GM19455 (cell line): ENCODE measurements at regions not wholly inside any gene's neighbourhood (a gene's known extent, or its start where the extent isn't known, plus 50 kb on each side); places are given as distances from the start of the nearest gene placed in this dataset.

Experiments
- ATAC-seq: cut with Tn5 transposase; IDR thresholded peaks from one replicate; pipeline ENCODE4 v1.9.1; 2021; ENCODE audit not compliant: unreplicated experiment

- ATAC-seq: no peak
These were observed 137.2 kb downstream of the PFKFB3 start for GRCh38 chr10:6339891-6340290.

DNA sequence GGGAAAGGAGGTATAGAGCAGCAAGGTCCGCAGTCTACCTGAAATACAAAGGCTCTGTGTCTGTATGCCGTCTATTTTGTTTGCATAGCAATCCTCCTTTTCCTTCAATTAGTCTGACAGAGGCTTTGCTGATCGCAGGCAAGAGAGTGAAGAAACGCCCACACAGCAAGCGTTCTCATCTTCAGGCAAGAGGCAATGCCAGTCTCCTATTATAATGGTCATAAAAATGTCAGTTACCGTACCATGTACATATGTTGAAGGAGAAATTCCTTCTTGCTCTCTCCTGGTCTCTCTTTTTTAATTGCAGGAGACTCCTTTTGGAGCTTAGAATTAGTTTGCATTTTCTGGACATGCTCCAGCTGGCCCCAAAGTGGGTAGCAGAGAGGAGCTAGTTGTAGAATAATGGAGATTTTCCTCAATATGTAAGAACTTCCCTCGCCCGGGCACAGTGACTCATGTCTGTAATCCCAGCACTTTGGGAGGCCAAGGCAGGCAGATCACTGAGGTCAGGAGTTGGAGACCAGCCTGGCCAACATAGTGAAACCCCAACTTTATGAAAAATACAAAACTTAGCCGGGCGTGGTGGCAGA is 139.5 kb downstream of the PFKFB3 start:
- no peak for ATAC-seq

GRCh38 chr10:6343305-6344010 is 140.7 kb downstream of the PFKFB3 start:
- no peak for ATAC-seq

DNA sequence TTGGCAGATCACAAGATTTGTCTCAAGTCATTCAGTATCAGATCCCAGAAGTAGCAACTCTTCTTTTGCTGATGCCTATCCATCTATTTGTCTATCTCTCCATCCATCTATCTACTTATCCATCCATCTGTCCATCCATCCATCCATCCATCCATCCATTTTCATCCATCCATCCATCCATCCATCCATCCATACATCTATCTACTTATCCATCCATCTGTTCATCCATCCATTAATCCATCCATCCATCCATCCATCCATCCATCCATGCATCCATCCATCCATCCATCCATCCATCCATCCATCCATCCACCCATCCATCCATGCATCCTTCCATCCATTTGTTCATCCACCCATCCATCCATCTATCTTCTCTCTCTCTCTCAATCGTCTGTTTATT is 142.7 kb downstream of the PFKFB3 start:
- ATAC-seq: no peak

DNA sequence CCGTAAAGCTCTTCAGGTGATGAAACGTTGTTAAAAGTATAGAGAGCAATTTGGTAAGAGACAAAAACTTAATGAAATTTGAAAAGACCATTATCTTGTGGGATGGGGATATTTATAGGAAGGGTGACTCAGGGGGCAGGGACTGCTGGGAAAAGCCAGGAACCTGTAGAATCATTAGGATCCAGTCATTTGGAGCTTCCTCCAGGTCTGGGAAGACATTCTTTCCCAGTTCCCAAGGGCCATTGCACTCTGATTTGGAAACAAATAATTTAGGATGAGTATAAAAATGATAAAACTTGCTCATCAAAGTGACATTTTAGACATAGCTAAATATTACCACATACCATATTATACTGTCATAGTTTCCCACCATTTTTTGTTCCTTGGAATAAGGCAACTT is 143.9 kb downstream of the PFKFB3 start:
- ATAC-seq: no peak

DNA sequence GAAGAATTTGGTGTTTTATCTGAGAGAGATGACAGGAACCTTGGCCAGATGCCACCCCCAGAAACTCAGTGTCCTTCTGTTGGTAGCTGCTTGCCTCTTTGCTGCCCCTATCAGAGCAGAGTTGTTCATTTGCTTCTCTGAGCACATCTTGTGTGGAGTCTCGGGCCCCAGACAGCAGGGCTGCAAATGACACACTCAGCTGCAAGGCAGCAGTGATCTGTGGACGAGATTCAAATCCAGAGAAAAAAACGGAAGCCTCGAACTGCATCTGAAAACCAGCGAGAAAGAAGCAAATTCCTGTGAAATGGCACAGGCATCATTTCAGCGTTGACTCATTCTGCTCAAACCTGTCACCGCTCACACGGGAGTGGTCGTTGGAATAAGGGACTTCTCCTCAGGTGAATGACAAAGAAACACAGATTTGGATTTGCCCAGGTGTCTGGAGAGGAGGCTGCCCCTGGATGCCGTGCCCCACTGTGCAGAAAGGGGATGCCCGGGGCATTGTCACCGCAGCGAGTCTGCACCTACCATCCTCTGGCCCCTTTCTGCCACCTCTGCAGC is 144.7 kb downstream of the PFKFB3 start:
- ATAC-seq: peak; percentile 15

- peak; percentile 82 for ATAC-seq
These were observed 145.6 kb downstream of the PFKFB3 start for GRCh38 chr10:6348096-6348874.

- ATAC-seq: no peak
These were observed 147.3 kb downstream of the PFKFB3 start for GRCh38 chr10:6349846-6350535.

DNA sequence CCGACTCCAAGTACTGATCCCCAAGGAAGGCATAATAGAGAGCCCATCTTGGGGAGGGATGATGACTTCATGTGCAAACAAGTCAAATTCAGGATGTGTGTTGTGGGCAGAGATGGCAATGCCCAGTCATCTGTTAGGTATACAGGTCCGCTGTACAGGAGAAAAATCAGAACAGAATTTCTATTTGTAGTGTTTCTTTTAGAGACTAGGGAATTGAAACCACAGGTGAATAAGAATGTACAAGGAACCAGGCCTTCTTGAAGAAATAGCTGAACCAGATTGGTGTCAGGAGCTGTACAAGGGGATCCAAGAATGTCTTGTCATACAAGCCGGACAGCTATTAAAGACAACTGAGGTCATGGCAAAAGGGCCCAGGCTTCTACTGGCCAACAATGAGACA is 147.9 kb downstream of the PFKFB3 start:
- no peak for ATAC-seq

- ATAC-seq: no peak
These were observed 148.8 kb downstream of the PFKFB3 start for GRCh38 chr10:6351495-6351894.

DNA sequence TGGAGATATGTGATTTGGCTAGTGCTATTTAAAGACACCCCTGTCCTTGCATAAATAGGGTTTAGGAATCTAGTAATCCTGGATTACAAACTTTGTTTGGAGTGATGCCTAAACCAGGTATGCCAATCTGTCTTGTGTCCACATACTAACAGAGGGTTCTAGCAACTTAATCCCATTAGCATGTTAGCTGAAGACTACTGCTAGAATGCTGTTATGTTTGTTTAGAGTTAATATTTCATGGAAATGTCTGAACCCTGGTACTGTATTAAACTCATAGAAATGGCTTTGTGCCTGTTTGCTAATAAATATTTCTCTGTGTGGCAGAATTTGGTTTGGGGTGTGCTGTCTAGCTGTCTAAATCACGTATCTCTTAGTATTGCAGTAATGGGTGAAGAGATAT is 150.8 kb downstream of the PFKFB3 start:
- ATAC-seq: no peak

DNA sequence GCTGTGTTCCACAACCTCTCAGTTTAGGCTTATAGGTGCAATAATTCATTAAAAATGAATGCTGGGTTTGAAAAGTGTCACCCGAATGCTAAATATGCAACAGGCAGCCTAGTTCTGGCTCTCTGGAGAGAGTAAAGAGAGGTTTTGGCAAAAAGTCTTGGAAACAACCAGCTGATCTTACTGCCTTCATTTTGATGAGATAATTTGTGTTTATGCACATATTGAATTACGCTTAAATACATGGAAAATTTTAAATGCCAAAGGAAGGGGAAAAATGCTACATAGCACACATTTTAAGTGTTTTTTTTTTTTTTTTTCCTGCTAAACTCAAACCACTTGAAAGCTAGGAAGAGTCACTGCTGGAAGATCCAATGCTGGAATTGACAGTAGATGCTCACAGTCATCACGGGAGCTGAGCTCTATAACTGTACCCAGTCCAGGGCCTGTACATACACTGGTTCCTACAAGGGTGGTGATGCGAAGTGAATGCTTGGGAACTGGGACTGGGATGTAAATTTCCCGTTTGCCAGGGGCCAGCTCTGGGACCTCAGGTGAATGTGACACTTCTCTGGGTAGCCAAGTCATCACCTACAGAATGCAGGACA is 151.5 kb downstream of the PFKFB3 start:
- ATAC-seq: no peak

- ATAC-seq: no peak
These were observed 153.6 kb downstream of the PFKFB3 start for GRCh38 chr10:6356280-6356793.

GRCh38 chr10:6361869-6362268 is 159.1 kb downstream of the PFKFB3 start:
- ATAC-seq: no peak

DNA sequence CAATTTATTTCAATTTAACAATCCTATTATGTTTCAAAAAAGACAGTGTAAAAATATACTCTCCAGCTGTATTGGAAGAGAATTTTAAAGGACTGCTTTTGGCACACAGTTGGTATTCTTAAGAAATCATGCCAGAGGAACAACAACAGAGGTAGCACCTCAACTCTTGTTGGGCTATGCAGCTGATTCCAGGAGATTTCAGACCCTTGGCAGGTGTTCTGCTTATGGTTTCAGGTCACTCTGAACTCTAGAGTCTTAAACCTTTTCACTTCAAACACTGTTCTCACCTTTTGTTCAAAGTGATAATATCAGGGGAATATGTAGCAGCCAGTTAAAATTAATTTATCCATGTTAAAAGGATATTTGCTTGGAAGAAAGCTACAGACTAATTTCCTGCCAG is 160.1 kb downstream of the PFKFB3 start:
- ATAC-seq: no peak

GRCh38 chr10:6363511-6363910 is 160.8 kb downstream of the PFKFB3 start:
- ATAC-seq: no peak

- no peak for ATAC-seq
These were observed 161.6 kb downstream of the PFKFB3 start for GRCh38 chr10:6364283-6364682.

DNA sequence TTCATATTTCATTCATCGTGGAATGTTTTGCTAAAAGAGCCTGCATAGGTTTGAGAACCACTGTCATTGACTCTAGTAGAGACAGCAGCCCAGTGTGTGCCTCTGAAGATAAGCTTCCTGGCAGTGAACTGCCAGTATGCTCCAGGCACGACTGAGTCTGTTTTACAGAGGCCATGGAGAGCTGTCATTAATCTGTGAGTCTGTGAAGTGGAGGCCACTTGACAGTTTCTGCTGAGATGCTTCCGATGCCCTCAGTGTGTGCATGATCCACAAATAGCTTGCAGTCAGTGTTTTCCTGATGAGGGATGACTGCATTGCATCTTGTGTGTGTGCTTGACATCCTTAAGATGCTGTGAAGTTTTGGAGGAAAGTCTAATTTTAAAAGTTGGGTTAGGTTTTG is 162.2 kb downstream of the PFKFB3 start:
- ATAC-seq: no peak

DNA sequence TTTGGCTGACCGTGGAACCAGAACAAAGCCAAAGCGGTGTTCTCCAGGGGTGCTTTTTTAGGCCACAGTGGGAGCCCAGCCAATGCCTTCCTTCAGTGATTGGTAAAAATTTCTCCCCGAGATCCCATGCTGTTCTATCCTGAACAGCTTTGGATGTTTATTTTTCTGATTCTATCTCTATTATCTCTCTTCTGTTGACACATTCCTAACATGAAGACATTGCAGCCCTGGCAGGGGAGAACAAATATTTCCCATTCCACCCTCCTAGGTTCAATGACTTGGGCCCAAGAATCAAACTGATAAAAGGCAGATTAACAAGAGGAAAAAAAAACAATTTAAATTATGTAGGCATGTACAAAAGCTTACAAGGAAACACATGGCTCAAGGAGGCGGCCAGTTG is 162.7 kb downstream of the PFKFB3 start:
- no peak for ATAC-seq
